Midbrain (tissue), 1 donor: ENCODE measurements at regions not wholly inside any gene's neighbourhood (a gene's known extent, or its start where the extent isn't known, plus 50 kb on each side); places are given as distances from the start of the nearest gene placed in this dataset.
A peak's percentile ranks its signal among the peaks of the same experiment; 100 is the strongest.
"Not testable (repeated sequence)": the region's sequence is repeated elsewhere in the genome, so short reads cannot be mapped to it uniquely, and the experiment has no call there.

Experiments used
- DNase-seq: peaks from one replicate; lab custom pipeline; 2025; lab: John Stamatoyannopoulos, UW

GRCh38 chr15:57767481-57767880 is 61.0 kb downstream of the POLR2M start:
- DNase-seq = no peak

GRCh38 chr15:57769266-57769665 is 62.8 kb downstream of the POLR2M start:
- DNase-seq = no peak

- DNase-seq = no peak
Measured at GRCh38 chr15:57770495-57770894, 64.0 kb downstream of the POLR2M start.

- no peak for DNase-seq
Measured at GRCh38 chr15:57772223-57772957, 65.9 kb downstream of the POLR2M start.

DNA sequence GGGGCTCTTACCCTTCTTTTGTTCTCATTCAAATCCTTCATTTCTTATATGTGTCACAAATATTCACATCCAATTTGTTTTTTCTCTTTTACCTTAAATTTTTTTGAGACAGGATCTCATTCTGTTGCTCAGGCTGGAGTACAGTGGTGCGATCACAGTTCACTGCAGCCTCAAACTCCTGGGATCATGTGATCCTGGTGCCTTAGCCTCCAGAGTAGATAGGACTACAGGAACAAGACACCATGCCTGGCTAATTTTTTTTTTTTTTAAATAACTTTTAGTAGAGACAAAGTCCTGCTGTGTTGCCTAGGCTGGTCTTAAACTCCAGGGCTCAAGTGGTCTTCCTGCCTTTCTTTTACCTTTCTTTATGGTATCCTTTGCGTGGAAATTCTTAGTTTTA is 66.5 kb downstream of the POLR2M start:
- DNase-seq = no peak

GRCh38 chr15:57777003-57777402 is 70.5 kb downstream of the POLR2M start:
- DNase-seq = no peak

- no peak for DNase-seq
Measured at GRCh38 chr15:57780471-57780870, 74.0 kb downstream of the POLR2M start.

DNA sequence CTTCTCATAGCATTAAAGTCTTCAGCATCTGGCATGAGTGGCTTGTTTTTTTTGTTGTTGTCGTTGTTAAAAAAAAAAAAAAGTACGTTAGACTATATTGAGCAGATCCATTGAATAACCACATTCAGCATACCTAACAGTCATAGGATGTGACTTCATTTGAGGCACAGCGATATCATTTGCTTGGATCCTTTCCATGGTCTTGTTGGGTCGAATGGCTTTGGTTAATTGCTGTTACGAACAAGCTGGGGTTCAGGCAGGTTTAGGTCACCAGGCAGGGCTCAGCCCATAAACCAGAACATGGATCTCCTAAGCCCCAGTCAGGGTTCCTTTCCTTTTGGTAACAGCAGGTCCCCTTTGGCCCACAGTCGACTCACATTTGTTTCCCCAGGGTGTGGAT is 76.2 kb downstream of the POLR2M start:
- DNase-seq = no peak

GRCh38 chr15:57784081-57784511 is 77.6 kb downstream of the POLR2M start:
- DNase-seq = no peak

GRCh38 chr15:57785039-57785438 is 78.5 kb downstream of the POLR2M start:
- no peak for DNase-seq

- no peak for DNase-seq
Measured at GRCh38 chr15:57785959-57786358, 79.4 kb downstream of the POLR2M start.

DNA sequence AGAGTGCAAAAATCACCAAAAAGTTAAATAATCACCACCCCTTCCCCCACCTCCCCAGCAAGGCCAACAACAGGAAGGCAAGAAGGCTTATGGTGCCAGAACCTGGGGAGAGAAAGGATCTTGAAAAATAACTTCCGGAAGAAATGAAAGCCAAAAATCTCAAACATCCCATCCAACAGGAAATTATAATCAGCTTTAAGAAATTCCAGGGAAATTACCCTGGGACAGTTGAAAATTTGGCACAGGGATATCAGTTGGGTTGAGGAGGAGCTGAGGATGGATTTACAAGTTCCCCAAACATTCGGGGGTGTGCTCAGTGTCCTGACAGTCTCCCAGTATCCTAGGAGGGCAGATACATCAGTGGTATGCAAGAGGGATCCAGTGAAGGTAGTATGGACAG is 82.7 kb downstream of the POLR2M start:
- DNase-seq = no peak

- DNase-seq = no peak
Measured at GRCh38 chr15:57792724-57793449, 86.4 kb downstream of the POLR2M start.

DNA sequence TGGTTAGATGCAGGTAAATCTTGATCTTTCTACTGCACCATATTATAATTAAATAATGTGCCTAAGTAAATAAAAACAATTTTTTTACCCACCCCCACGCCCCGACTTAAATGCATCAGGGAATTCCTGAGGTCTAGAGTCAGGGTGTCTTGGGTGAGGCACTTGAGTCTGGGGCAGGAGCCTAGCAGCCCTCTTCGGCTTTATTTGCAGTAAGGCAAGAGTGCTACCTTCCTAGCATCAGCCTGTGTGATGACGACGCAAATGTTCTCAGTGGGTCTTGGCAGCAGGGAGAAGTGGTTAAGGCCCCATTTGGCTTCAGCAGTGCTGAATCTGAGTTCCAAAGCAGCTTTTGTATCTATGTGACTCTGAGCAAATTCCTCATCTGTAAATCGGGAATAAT is 88.7 kb downstream of the POLR2M start:
- no peak for DNase-seq

GRCh38 chr15:57796146-57796545 is 89.6 kb downstream of the POLR2M start:
- DNase-seq = no peak

DNA sequence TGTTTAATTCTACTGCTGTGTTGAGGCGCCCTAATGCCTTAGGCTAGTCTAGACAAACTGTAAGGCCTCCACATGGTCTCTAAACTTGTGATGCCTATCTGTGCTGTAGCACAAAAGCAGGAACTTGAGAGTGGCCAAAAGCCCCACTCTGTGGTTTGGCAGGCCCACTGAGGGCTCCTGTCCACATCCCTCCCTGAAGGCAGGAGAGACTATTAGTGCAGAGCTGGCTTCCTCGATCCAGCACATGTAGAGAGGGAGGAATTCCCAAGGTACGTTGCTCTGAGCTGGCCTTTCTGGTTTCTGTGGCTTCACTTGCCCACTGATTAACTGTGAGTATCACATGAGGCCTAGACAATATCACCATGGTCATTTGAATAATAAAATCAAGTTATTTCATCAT is 90.6 kb downstream of the POLR2M start:
- DNase-seq = no peak

DNA sequence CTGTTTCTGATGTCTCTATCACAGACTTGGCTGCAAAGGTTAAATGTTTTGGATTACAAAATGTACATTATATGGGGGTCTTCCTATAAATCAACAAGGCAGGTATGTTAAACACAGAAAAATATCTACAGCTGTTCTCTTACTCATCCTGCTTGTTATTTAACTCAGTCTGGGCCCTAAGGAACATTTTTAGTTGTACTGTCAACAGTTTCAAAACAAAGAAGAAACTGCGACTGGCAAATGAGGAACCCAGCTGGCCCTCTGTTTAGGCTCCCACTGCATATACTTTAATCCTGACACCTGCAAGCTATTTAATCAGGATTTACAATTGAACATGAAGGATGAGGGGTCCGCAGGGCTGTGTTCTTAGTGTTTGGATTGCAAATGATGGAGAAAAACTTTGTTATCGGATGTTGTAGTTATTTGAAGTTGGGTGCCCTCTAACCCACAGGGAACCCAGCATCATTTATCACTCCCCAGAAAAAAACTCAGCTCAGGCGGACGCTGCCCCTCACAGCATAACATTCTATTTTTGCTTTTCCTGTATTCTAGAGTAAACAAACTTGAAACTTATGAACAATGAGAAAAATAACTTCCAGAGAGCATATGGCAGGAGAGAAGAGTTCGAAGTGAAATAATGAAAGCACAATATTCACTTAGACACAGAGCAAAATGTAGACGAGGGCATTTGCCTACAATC is 91.2 kb downstream of the POLR2M start:
- no peak for DNase-seq

DNA sequence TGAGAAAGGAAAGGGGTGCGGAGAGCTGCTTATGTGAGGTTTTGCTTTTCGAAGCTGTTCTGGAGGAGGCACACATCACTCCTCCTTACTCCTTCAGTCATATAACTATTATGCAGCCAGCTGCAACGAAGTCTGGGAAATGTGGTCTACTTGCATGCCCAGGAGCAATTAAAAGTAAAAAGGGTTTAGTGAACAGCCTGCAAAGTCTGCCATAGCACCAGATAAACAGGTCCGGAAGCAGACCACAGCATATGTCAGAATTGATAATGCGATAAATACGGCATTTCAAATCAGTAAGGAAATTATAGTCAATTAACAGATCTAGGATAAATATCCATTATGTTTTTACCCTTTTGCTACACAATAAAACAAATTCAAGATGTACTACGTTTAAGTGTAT is 99.5 kb downstream of the POLR2M start:
- DNase-seq = no peak

GRCh38 chr15:57809285-57809684 is 102.8 kb downstream of the POLR2M start:
- not testable (repeated sequence) for DNase-seq

GRCh38 chr15:57816599-57816998 is 110.1 kb downstream of the POLR2M start:
- DNase-seq = no peak

- DNase-seq = no peak
Measured at GRCh38 chr15:57819646-57820045, 113.1 kb downstream of the POLR2M start.

GRCh38 chr15:57820119-57820518 is 113.6 kb downstream of the POLR2M start:
- DNase-seq = no peak

GRCh38 chr15:57821826-57822225 is 115.3 kb downstream of the POLR2M start:
- peak; percentile 72 for DNase-seq
